CD4-positive, alpha-beta T cell treated with Interleukin-4 for 4 hours (primary cell): ENCODE measurements at regions not wholly inside any gene's neighbourhood (a gene's known extent, or its start where the extent isn't known, plus 50 kb on each side); places are given as distances from the start of the nearest gene placed in this dataset.
"Not testable (repeated sequence)": the region's sequence is repeated elsewhere in the genome, so short reads cannot be mapped to it uniquely, and the experiment has no call there.

Experiments used
- DNase-seq: peaks from one replicate; pipeline ENCODE4 v3.0.0-alpha.2; 2020

DNA sequence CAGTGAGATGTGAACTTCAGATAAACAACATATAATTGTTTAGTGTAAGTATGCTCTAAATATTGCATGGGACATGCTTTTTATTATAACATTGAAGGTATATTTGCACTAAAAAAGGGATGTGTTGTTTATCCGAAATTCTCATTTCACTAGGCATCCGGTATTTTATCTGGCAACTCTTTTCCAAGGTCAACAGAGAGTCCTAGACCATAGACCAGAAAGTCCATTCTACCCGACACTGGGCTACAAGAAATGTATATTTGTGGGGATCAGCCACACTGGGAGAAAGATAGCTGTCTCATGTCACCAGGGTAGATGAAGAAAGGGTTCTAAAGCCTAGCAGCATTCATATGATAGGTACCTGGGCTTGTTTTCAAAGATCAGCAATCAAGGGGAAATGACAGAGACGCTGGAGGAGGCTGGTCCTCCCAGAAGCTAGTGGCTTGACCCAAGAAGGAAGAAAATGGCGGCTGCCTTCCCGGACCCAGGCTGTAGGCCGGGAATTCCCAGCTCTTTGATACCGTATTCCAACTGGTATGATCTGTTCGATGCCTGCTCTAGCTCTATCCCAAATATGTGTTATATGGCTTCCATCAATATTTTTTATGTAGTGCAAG is 161.1 kb upstream of the IRF2BP2 start:
- no peak for DNase-seq

DNA sequence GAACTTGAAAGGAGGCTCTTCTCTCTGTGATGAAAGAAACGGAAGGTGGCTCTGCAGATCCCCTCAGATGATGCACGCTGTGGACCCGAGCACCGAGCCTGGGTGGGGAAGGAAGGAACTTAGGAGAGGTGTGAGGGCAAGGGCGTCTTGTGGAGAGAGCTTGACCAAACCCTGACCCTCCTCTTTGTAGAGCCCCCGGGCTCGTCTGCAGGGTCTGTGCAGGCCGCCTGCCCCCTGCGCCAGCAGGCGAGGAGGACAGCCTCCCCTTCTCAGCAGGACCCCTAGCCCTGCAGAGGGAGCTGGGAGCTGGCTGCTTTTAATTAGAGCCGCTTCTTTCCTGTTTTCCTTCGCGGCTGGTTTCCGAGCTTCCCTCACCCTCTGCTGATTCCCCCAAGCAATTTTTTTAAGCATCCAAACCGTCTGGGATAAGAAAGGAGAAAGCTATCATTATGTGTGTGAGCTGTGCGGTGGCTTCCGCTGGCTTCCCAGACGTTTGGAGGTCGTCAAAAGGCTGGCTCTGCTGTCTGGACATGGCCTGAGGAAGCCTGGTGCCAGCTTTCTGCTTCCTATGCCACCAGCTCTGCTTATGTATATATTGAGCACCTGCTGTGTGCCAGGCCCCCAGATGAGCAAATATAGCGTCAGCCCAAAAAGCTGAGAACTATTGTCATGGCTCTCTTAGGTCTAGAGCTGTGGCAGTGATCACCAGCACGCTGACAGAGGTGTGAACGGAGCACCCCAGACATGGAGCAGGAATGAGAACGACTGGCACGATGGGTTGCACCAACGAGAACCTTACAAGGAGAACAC is 160.2 kb upstream of the IRF2BP2 start:
- no peak for DNase-seq

DNA sequence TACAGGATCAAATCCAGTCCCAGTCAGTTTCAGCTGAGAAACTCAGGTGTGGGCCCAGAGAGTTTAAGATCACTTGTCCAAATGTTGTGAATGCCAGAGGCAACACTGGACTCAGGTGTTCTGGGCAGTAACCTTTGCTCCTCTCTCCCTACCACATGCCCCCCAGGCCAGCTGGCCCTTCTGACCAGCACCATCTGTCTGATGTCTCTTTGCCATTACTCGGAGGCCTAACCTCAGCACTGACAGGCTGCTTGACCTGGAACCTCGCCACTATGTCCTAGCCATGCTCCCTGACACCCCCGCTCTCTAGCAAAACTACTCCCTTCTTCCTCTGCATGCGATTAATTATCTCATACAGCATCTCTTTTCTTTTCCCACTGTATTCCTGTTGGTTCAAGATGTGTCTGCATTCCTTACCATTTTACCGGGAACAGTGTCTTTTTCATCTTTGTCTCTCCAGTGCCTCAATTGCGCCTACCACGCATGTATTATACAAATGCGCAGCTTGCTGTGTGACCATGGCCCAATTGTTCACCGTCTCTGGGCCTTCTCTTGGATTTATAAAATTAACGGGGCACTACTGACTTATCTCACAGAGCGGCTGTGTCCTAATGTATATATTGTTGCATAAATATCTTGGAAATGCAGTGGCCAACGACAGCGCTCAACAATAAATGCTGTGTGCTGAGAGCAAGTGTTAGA is 159.5 kb upstream of the IRF2BP2 start:
- DNase-seq, result no peak

- peak; percentile 65 for DNase-seq
Measured at GRCh38 chr1:234768569-234769283, 158.7 kb upstream of the IRF2BP2 start.

GRCh38 chr1:234768171-234768568 is 158.2 kb upstream of the IRF2BP2 start:
- peak; percentile 37 for DNase-seq

- DNase-seq, result no peak
Measured at GRCh38 chr1:234765672-234766071, 155.7 kb upstream of the IRF2BP2 start.

- no peak for DNase-seq
Measured at GRCh38 chr1:234765181-234765580, 155.2 kb upstream of the IRF2BP2 start.

GRCh38 chr1:234763910-234764309 is 153.9 kb upstream of the IRF2BP2 start:
- no peak for DNase-seq

DNA sequence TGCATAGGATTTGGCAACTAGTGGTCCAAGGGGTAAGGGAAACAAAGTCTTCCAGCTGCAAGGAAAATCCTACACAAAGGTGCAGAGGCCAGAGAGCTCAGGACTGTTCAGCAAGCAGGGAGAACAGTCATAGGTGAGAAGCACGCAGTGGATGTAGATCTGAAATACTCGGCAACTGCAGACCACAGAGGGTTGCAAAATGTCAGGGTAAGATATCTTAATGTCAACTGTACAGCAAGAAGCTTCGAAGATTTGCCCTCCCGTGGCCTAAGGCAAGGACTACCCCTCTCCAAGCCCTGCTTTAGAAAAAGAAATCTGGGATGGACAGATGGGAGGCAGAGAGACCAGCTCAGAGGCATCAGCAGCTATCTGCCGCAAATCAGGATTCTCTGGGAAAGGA is 153.4 kb upstream of the IRF2BP2 start:
- DNase-seq, result no peak

DNA sequence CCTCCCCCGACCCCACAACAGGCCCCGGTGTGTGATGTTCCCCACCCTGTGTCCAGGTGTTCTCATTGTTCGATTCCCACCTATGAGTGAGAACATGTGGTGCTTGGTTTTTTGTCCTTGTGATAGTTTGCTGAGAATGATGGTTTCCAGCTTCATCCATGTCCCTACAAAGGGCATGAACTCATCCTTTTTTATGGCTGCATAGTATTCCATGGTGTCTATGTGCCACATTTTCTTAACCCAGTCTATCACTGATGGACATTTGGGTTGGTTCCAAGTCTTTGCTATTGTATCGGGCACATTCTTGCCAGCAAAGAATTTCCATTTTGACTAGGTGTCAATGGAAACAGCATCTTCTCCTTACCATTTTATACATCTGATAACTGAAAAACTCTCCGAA is 152.1 kb upstream of the IRF2BP2 start:
- DNase-seq, result not testable (repeated sequence)

- DNase-seq, result no peak
Measured at GRCh38 chr1:234760303-234760723, 150.3 kb upstream of the IRF2BP2 start.

DNA sequence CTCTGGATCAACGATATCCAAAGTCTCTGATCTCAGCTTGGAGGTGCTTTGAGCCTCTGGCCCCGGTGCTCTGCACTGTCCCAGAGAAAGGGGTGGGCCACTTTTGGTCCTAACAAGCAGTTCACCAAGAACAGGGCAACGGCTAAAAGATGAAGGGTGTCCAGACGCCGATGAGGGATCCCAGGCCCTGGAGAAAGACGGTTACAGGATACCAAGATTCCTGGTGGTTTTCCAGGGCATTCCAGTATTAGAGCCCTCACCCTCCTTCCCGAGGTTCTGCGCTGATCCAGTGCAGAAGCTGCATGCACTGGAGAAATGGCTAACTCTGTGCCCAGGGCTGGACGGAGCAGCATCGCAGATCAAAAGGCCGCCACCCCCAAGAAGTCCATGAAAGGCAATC is 149.9 kb upstream of the IRF2BP2 start:
- DNase-seq, result no peak

DNA sequence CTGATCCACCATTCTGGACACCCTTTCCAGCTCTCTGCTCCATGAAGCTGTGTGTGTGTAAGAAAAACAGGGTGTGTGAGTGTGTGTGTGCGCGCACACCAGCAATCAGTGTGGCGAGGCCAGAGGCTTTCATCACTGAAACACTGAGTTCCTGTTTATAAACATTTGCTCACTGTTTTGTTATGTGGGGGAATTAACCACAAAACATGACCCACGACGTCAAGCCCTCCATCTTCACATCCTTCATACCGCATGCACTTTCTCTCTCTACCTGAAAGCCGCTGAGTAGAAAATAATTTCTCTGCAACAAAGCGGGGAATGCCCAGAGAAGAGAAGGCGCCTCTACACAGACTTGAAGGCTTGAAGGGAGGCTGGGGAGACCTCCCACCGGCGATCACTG is 148.9 kb upstream of the IRF2BP2 start:
- DNase-seq, result peak; percentile 80

DNA sequence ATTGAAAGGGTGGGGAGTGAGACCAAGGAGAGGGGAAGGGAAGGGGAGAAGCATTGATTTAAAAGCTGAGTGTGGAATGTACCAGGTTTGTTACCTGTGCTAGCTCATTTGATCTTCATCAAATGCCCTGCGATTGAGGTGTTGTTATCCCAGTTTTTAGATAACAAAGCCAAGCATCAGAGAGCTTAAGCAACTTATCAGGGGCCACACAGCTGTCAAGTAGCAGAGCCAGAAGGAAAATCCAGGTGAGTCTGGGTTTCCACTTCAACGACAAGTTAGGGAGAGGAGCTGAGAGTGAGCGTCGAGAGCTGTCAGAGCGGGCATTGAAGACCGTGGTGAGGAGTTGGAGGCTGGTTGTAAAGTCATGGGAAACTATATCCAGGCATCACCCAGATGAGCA is 146.9 kb upstream of the IRF2BP2 start:
- no peak for DNase-seq

DNA sequence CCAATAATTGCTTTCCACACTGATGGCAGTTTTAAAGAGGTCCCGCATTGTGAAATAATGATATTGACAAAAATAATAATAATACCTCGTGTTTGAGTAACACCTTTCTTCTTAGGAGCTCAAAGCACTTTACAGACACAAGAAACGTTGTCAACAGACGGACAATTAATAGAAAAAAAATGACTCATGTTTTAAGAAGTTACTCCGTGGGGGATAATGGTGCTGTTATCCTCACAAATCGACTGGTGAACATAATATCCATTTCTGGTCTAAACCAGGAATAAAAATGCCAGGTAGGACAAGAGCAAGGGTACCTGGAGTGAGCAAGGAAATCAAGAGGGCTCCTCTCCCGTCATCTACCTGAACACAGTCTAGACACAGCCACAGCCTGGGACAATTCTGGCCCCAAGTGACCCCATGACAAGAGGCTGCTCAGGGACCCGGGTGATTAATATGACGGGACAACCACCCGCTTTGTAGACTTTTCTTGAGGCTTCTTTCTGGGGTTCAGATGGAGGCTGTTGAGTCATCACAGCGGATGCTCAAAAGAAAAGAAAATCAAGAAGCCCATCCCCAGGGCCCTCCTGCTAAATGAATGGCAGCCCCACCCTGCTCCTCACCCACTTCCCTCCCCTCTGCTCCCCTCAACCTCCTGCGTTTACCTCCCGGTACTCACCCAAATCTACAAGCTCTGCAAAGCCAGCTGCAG is 146.2 kb upstream of the IRF2BP2 start:
- DNase-seq, result no peak

DNA sequence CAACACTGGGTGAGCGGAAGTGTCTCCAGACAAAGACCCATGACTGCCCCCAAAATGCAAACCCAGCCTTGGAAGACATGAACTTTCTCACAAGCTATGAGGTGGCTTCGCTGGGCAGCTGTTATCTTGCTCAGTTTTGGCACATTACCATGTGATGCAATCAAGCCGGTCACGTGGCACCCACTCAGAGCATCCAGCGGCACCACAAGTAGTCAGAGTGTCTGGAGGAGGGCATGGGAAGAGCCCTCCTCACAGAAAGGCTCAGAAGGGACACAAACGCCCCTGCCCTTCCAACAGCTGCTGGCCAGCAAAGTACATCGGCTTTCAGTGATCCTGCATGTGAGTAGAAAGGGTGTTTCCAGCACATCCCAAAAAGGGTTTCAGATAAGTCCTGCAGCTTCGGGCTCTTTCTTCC is 145.5 kb upstream of the IRF2BP2 start:
- no peak for DNase-seq

DNA sequence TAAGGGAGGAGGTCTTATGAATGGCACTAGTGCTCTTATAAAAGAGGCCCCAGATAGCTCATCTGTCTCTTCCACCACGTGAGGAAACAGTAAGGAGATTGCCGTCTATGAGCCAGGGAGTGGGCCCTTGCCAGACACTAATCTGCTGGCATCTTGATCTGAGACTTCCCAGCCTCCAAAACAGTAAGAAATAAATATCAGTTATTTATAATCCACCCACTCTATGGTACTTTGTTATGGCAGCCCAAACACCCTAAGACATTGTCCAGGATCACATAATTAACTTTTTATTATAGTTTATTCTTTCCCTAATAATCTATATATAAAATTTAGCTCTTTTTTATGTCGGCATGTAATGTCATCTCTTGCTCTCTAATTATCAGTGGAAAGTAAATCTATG is 144.0 kb upstream of the IRF2BP2 start:
- DNase-seq, result no peak

DNA sequence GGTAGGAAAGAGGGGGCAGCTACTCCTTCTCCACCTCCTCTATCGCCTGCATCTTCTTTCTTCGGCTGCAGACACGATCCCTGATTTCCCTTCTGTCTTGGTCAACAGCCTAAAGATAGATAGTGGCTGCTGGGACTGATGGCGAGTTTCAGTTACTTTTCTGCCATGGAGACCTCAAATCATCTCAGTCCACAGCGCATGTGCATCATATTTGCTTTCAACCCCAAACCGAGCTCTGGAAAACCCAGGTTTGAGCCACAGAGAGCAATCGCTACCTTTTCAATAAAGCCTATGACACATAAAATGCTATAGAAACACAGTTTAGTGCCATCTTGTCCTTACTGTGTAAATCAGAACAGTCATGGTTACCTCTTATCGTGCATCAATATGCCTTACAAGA is 142.9 kb upstream of the IRF2BP2 start:
- DNase-seq, result no peak

GRCh38 chr1:234751678-234752077 is 141.7 kb upstream of the IRF2BP2 start:
- no peak for DNase-seq

DNA sequence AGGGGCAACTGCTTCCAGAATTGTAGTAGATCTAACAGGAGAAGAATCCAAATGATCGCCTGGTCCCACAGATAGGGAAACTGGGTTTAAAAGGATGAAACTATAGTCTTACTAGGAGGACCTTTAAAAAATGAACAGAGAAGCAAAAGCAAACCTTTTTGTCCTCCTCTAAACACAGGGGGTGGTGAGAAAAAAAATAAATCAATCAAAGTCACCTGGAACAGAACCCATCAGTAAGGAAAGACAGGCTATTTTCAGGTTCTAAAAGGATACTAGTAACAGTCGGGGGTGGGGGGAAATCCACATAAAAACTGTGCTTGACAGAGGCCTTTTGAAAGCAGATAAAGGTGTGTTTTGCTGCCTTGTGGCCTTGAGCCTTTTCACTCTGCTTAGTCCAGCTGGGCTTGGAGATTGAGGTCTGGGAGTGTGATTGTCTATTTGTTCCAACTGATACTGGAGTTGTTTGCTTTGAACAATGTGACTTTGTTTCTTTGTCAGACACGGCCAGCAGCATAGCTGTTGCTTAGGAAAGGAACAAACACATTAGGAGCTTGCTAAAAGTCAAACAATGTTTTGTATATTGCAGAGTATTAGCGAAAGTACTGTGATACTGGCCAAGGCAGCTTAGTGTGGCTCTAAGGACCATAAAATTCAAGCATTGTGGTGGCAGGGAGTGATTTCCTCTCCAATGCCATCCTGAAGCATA is 141.1 kb upstream of the IRF2BP2 start:
- DNase-seq, result no peak

- DNase-seq, result no peak
Measured at GRCh38 chr1:234748713-234749112, 138.7 kb upstream of the IRF2BP2 start.

DNA sequence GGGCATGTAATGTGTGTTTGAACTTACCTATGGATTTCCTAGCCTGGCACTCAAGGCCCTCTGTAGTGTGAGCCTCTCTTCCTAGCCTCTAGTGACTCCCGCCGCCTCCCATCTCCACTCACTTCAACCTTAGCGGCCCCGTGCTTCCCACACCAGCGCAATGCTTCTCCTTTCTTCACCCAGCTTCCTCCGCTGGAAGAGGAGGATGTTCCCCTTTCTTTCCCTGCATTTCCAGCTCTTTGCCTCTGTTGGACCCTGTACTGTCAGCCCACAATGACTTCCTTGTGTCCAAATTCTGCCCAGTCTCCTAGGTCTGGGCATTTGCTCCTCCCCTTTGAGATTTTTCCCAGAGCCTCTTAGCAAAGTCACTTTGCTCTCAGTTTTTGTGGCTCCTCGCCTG is 138.1 kb upstream of the IRF2BP2 start:
- no peak for DNase-seq
